ENCODE measurements at regions not wholly inside any gene's neighbourhood (a gene's known extent, or its start where the extent isn't known, plus 50 kb on each side); places are given as distances from the start of the nearest gene placed in this dataset.
A peak's percentile ranks its signal among the peaks of the same experiment; 100 is the strongest.
"Not testable (repeated sequence)": the region's sequence is repeated elsewhere in the genome, so short reads cannot be mapped to it uniquely, and the experiment has no call there.

GRCh38 chr12:88940854-88941253 is 360.6 kb upstream of the KITLG start:
- DNase-seq = no peak

GRCh38 chr12:88935856-88936255 is 355.6 kb upstream of the KITLG start:
- no peak for DNase-seq

- DNase-seq = no peak
These were observed 354.0 kb upstream of the KITLG start for GRCh38 chr12:88934163-88934747.

GRCh38 chr12:88932457-88932856 is 352.2 kb upstream of the KITLG start:
- DNase-seq = no peak

- no peak for DNase-seq
These were observed 351.3 kb upstream of the KITLG start for GRCh38 chr12:88931598-88931997.

GRCh38 chr12:88925454-88925853 is 345.2 kb upstream of the KITLG start:
- DNase-seq = no peak

GRCh38 chr12:88924162-88924561 is 343.9 kb upstream of the KITLG start:
- no peak for DNase-seq

GRCh38 chr12:88923631-88924030 is 343.4 kb upstream of the KITLG start:
- DNase-seq = no peak

- DNase-seq = no peak
These were observed 342.5 kb upstream of the KITLG start for GRCh38 chr12:88922816-88923215.

GRCh38 chr12:88921890-88922532 is 341.7 kb upstream of the KITLG start:
- DNase-seq = peak in 1 of 2 experiments; percentile 4

- DNase-seq = no peak
These were observed 341.2 kb upstream of the KITLG start for GRCh38 chr12:88921434-88921833.

GRCh38 chr12:88918161-88918560 is 337.9 kb upstream of the KITLG start:
- no peak for DNase-seq

- no peak for DNase-seq
These were observed 334.7 kb upstream of the KITLG start for GRCh38 chr12:88914967-88915366.

GRCh38 chr12:88909510-88909909 is 329.2 kb upstream of the KITLG start:
- peak; percentile 90 to 96 for DNase-seq

- peak; percentile 93 for DNase-seq
These were observed 328.1 kb upstream of the KITLG start for GRCh38 chr12:88908345-88908744.

GRCh38 chr12:88904705-88905104 is 324.4 kb upstream of the KITLG start:
- no peak for DNase-seq

GRCh38 chr12:88903333-88903732 is 323.1 kb upstream of the KITLG start:
- DNase-seq = no peak

GRCh38 chr12:88897723-88898122 is 317.5 kb upstream of the KITLG start:
- DNase-seq = no peak

- no peak for DNase-seq
These were observed 316.7 kb upstream of the KITLG start for GRCh38 chr12:88896958-88897357.

- DNase-seq = no peak
These were observed 315.4 kb upstream of the KITLG start for GRCh38 chr12:88895634-88896033.

GRCh38 chr12:88893801-88894200 is 313.5 kb upstream of the KITLG start:
- peak; percentile 67 for DNase-seq

GRCh38 chr12:88891434-88891833 is 311.2 kb upstream of the KITLG start:
- not testable (repeated sequence) for DNase-seq

GRCh38 chr12:88889326-88890110 is 309.2 kb upstream of the KITLG start:
- DNase-seq = no peak

GRCh38 chr12:88884600-88884999 is 304.3 kb upstream of the KITLG start:
- no peak for DNase-seq
